ENCODE measurements at regions not wholly inside any gene's neighbourhood (a gene's known extent, or its start where the extent isn't known, plus 50 kb on each side); places are given as distances from the start of the nearest gene placed in this dataset.

DNA sequence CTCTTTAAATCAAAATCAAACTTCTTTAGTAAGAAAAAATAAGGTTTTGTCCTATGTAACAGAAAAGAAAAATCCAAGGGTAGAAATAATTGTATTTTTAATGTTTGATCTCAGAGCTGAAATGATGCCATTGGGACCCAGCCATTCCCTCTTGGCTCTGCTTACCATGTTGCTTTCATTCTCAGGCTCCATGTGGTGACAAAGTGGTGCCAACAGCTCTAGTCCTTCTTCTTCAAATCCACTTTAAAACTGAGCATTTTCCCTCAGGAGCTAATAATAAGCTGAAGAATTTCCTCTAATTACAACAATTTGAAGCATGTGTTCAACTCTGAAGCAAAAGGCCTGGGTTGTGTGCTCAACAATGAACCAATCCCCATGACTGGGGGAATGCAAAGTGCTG lies 327.9 kb downstream of the EN1 start:
- intact Hi-C loops (cut with micrococcal nuclease; ENCODE audit: unreplicated experiment) (no loop called here), in situ Hi-C loops (cut with MboI) (no loop called here)
- Histone ChIP-seq H3K4me3 (no peak overlapping the region), H3K9me3 (replicated peaks; ENCODE audit: control insufficient read depth, insufficient read depth, low read length) (no peaks in the 10 kb centered on the region; the same call in 2 of the 3 replicates), H3K4me1 (ENCODE audit: control insufficient read depth, insufficient read depth, low read length) (no peaks in the 10 kb centered on the region), H3K27ac (ENCODE audit: control insufficient read depth, insufficient read depth) (no peak overlapping the region), H3K27me3 (replicated peaks in 1 of 2; ENCODE audit: control insufficient read depth in 2 of 2, insufficient read depth in 2 of 2, low read length in 1 of 2) (no peaks in the 10 kb centered on the region), H3K4me2 (ENCODE audit: control insufficient read depth, insufficient read depth) (no peak overlapping the region), H3K36me3 (ENCODE audit: control insufficient read depth in 2 of 2, insufficient read depth in 2 of 2, low read length in 1 of 2) (no peaks in the 10 kb centered on the region), H3K79me2 (ENCODE audit: control insufficient read depth, insufficient read depth, low read length) (no peaks in the 10 kb centered on the region), H2AFZ (ENCODE audit: control insufficient read depth, low read depth, low read length) (no peak overlapping the region), H4K20me1 (ENCODE audit: control insufficient read depth, insufficient read depth) (no peaks in the 10 kb centered on the region), H3K9ac (ENCODE audit: control insufficient read depth, insufficient read depth, low read length) (no peak overlapping the region)
- ChIA-PET SMC1A (ENCODE audit: uncharacterized antibody, unreplicated experiment) (no interaction called here), RAD21 (ENCODE audit: unreplicated experiment) (no interaction called here), POLR2A (no interaction called here), CTCF (interaction anchor here (0.6 to 1.1 kb wide), 2 partner anchors 8 to 680 kb away, joined by 3 to 4 read pairs; no protein-coding TSS in a partner anchor)
- DNase-seq (ENCODE audit: low read depth, low spot score) (no peak), ATAC-seq (no peak), FAIRE-seq (no peak)
- TF ChIP-seq YBX1 (IDR thresholded peaks at IDR 0.05) (no peak), CBX5 (IDR thresholded peaks at IDR 0.05; ENCODE audit: low read depth) (no peak), TBL1XR1 (IDR thresholded peaks at IDR 0.05; ENCODE audit: low read depth, low read length) (no peak), BMI1 (IDR thresholded peaks at IDR 0.05; ENCODE audit: borderline replicate concordance) (no peak), CREB1 (IDR thresholded peaks at IDR 0.05; ENCODE audit: low read depth) (no peak)
- TF ChIP-seq, protein P1, sequence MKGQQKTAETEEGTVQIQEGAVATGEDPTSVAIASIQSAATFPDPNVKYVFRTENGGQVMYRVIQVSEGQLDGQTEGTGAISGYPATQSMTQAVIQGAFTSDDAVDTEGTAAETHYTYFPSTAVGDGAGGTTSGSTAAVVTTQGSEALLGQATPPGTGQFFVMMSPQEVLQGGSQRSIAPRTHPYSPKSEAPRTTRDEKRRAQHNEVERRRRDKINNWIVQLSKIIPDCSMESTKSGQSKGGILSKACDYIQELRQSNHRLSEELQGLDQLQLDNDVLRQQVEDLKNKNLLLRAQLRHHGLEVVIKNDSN (IDR thresholded peaks at IDR 0.05; ENCODE audit: borderline replicate concordance, extremely low read length, insufficient read depth, low read depth, low read length): no peak
- BruUV-seq (replicated peaks): no TSS peak

DNA sequence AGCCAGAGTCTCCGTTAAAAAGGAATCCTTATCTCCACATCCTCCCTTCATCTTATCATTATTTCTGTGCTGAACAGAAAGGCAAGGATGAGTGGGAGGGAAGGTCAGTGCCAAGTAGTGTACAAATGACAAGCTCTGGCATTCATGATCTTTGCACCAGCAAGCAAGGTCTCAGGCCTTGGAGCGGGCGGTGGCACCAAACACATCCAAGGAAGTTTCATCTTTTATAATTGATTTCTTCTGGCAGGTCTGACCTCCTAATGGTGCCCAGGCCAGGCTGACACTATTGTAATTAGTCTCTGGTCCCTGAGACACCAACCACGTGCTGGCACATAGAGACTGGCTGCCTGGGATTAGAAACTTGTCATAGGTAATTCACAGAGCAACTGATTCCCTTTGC lies 336.6 kb downstream of the EN1 start:
- Histone ChIP-seq H3K27me3 (replicated peaks in 1 of 2; ENCODE audit: control insufficient read depth in 2 of 2, insufficient read depth in 2 of 2, low read length in 1 of 2) (no peaks in the 10 kb centered on the region), H2AFZ (ENCODE audit: control insufficient read depth, low read depth, low read length) (no peak overlapping the region), H3K4me3 (no peak overlapping the region), H3K4me1 (ENCODE audit: control insufficient read depth, insufficient read depth, low read length) (no peaks in the 10 kb centered on the region), H3K9me3 (replicated peaks; ENCODE audit: control insufficient read depth, insufficient read depth, low read length) (no peaks in the 10 kb centered on the region), H3K9ac (ENCODE audit: control insufficient read depth, insufficient read depth, low read length) (no peak overlapping the region), H3K79me2 (ENCODE audit: control insufficient read depth, insufficient read depth, low read length) (no peaks in the 10 kb centered on the region), H3K4me2 (ENCODE audit: control insufficient read depth, insufficient read depth) (no peak overlapping the region), H3K36me3 (ENCODE audit: control insufficient read depth in 2 of 2, insufficient read depth in 2 of 2, low read length in 1 of 2) (no peaks in the 10 kb centered on the region), H3K27ac (ENCODE audit: control insufficient read depth, insufficient read depth) (no peak overlapping the region), H4K20me1 (ENCODE audit: control insufficient read depth, insufficient read depth) (no peaks in the 10 kb centered on the region)
- ChIA-PET SMC1A (ENCODE audit: uncharacterized antibody, unreplicated experiment) (interaction anchor here (0.6 kb wide), 1 partner anchor 75 kb away, joined by 3 read pairs; no protein-coding TSS in a partner anchor), CTCF (no interaction called here), POLR2A (no interaction called here), RAD21 (ENCODE audit: unreplicated experiment) (no interaction called here)
- intact Hi-C loops (cut with micrococcal nuclease; ENCODE audit: unreplicated experiment): no loop called here
- no peak for FAIRE-seq
- TF ChIP-seq KLF5 (IDR thresholded peaks at IDR 0.05; ENCODE audit: partially characterized antibody): no peak
- in situ Hi-C loops (cut with MboI): no loop called here
- DNase-seq (ENCODE audit: low read depth, low spot score): no peak
- 73% methylated on average over 4 of the region's 4 CpGs for WGBS (ENCODE audit: insufficient coverage, insufficient replicate concordance, low lambda C conversion rate, missing lambda C conversion rate)
- ATAC-seq: no peak
- BruUV-seq (replicated peaks): no TSS peak

Data from GM12878 (cell line).